Gastrocnemius medialis (tissue), 4 donors: ENCODE measurements at regions not wholly inside any gene's neighbourhood (a gene's known extent, or its start where the extent isn't known, plus 50 kb on each side); places are given as distances from the start of the nearest gene placed in this dataset.

Experiments used
- ATAC-seq, 2 donors: fragments of 150-250 bp; one replicate each; pipeline ENCODE4 v1.9.1; 2016
- DNase-seq, 2 donors: peaks; one replicate each; pipeline ENCODE4 v3.0.0-alpha.2; 2019
- H3K27ac ChIP-seq, 4 donors: fragments of 200-600 bp; sonication (generic); 1 replicate in 1 of 4; 2 replicates in 3 of 4; pipeline ENCODE4 v1.5.1; 2016 to 2018; ENCODE audit warnings: mild to moderate bottlenecking in 2 of 4, moderate library complexity in 1 of 4
- H3K27me3 ChIP-seq, 3 donors: fragments of 200-600 bp; sonication (generic) in 2 of 3; 1 replicate in 1 of 3; 2 replicates in 2 of 3; pipeline versions ENCODE4 v1.5.1 to v1.6.0; 2016 to 2019; ENCODE audit warnings: mild to moderate bottlenecking in 1 of 3, moderate library complexity in 1 of 3
- H3K36me3 ChIP-seq, 2 donors: fragments of 200-600 bp; sonication (generic) in 1 of 2; one replicate each; pipeline ENCODE4 v1.5.1; 2017 to 2018
- H3K4me1 ChIP-seq, 2 donors: fragments of 200-600 bp; sonication (generic) in 1 of 2; one replicate each; pipeline ENCODE4 v1.5.1; 2016 to 2017; ENCODE audit warnings: mild to moderate bottlenecking in 2 of 2
- H3K4me3 ChIP-seq, 4 donors: fragments of 200-600 bp; sonication (generic) in 3 of 4; 1 replicate in 1 of 4; 2 replicates in 3 of 4; pipeline ENCODE4 v1.5.1; 2016 to 2019; ENCODE audit warnings: mild to moderate bottlenecking in 2 of 4
- H3K9me3 ChIP-seq, 3 donors: fragments of 200-600 bp; sonication (generic) in 2 of 3; 1 replicate in 1 of 3; 2 replicates in 2 of 3; pipeline ENCODE4 v1.5.1; 2016 to 2019
- POLR2A ChIP-seq, 2 donors: fragments of 450-650 bp; IDR thresholded peaks; one replicate each; pipeline ENCODE4 v1.6.1; 2017; ENCODE audit warnings: antibody characterized with exemption in 2 of 2, mild to moderate bottlenecking in 2 of 2, moderate library complexity in 2 of 2
- in situ Hi-C, 4 donors: fragments of 200-750 bp; cut with MboI; loops; one replicate each; pipeline versions ENCODE4 v1.15.0 to v1.8.0; 2017; ENCODE audit warnings: low sequenced_read_pairs in 4 of 4
- intact Hi-C: fragments of 100-400 bp; cut with DNase I; formaldehyde crosslinking; loops from one replicate; pipeline ENCODE4 v1.15.1; 2023; ENCODE audit warnings: low total_unique reads
- TF ChIP-seq, protein P1 (sequence below), 5 experiments: fragments of 450-650 bp in 3 of 5; fragments of 200-600 bp in 2 of 5; sonication (generic) in 2 of 5; IDR thresholded peaks in 4 of 5; conservative IDR thresholded peaks in 1 of 5; 1 replicate in 4 of 5; 2 replicates in 1 of 5; pipeline ENCODE4 v1.5.1; 2016 to 2019; ENCODE audit warnings: antibody characterized with exemption in 5 of 5, mild to moderate bottlenecking in 3 of 5, moderate library complexity in 3 of 5

DNA sequence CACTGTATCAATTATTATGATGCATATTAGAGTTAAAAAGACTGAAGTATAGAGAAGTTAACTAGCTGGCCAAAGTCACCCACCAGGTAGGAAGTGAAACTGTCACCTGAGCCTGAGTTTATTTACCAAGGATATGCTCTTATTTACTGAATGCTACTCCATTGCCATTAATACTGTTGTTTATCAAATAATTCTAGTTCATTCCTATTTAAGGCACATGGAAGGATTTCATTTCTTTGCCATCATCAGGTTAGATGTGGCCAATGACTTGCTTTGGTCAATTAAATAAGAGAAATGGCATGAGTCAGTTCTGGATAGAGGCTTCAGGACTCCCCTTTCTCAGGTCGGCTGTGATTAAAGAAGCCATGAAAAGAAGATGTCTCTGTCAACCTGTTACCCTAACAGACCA is 169.6 kb downstream of the KCNJ2 start:
- intact Hi-C loops (no loop called here), in situ Hi-C loops (no loop called here)
- no peaks in the 10 kb centered on the region for H3K27me3 ChIP-seq
- no peaks in the 10 kb centered on the region for H3K9me3 ChIP-seq
- H3K4me1 ChIP-seq: no peaks in the 10 kb centered on the region
- DNase-seq (no peak), ATAC-seq (no peak)
- TF ChIP-seq POLR2A (IDR thresholded peaks at IDR 0.05): no peak
- TF ChIP-seq, protein P1, sequence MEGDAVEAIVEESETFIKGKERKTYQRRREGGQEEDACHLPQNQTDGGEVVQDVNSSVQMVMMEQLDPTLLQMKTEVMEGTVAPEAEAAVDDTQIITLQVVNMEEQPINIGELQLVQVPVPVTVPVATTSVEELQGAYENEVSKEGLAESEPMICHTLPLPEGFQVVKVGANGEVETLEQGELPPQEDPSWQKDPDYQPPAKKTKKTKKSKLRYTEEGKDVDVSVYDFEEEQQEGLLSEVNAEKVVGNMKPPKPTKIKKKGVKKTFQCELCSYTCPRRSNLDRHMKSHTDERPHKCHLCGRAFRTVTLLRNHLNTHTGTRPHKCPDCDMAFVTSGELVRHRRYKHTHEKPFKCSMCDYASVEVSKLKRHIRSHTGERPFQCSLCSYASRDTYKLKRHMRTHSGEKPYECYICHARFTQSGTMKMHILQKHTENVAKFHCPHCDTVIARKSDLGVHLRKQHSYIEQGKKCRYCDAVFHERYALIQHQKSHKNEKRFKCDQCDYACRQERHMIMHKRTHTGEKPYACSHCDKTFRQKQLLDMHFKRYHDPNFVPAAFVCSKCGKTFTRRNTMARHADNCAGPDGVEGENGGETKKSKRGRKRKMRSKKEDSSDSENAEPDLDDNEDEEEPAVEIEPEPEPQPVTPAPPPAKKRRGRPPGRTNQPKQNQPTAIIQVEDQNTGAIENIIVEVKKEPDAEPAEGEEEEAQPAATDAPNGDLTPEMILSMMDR (IDR thresholded peaks at IDR 0.05 in 4 of 5, conservative IDR thresholded peaks at IDR 0.05 in 1 of 5): no peak
- no peaks in the 10 kb centered on the region for H3K36me3 ChIP-seq
- no peak overlapping the region for H3K4me3 ChIP-seq
- H3K27ac ChIP-seq: no peak overlapping the region

DNA sequence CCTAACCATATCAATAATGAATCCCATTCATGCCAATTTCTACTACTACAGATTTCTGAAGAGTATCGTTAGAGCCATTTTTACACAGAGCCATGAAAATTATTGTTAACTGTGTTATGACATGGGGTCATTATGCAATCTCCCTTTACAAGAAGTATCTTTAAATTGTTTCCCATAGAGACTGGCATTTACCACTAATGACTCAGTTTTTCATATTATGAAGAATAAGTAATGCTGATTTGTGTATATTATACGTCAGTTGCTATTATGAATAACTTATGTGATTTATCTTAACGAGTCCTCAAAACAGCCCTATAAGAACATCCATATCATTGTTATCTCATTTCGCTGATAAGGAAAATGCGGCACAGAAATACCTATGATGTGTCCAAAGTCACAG is 173.8 kb downstream of the KCNJ2 start:
- H3K36me3 ChIP-seq: no peaks in the 10 kb centered on the region
- TF ChIP-seq, protein P1 (IDR thresholded peaks at IDR 0.05 in 4 of 5, conservative IDR thresholded peaks at IDR 0.05 in 1 of 5): no peak
- no peak for TF ChIP-seq POLR2A (IDR thresholded peaks at IDR 0.05)
- intact Hi-C loops: no loop called here
- H3K4me1 ChIP-seq: no peaks in the 10 kb centered on the region
- in situ Hi-C loops: no loop called here
- no peaks in the 10 kb centered on the region for H3K9me3 ChIP-seq
- no peak overlapping the region for H3K4me3 ChIP-seq
- no peaks in the 10 kb centered on the region for H3K27me3 ChIP-seq
- no peak overlapping the region for H3K27ac ChIP-seq
- ATAC-seq: no peak
- DNase-seq: no peak

DNA sequence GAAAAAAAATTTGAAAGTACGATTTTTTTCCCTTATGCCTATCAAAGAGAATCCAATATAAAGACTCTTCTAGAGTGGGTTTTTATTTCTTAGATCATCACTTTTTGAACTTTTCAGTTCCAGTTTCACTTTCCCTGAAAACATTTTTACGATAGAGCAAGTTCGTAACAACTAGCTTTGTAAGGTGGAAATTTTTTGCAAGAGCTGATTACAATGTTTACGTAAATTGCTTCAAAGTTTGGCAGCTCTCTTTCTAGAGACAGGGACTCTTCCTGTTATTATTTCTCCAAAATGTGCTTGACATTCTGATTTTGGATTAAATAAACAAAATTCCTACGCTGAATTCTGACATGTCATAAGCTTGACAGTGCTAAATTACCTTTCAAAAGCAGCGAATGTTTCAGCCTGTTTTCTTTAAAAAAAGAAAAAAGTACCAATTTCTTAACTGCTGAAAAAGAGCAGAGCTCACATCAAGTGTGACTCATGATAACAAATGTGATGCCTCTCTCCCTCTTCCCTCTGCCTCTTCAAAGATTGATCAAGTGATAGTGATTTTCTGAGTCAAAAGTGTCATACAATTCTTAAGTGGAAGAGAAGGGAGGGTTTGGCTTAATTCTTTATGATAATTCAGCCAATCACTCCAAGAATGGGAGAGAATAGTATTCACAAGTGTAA is 175.2 kb downstream of the KCNJ2 start:
- intact Hi-C loops: no loop called here
- Histone ChIP-seq H3K27me3 (no peaks in the 10 kb centered on the region), H3K27ac (no peak overlapping the region), H3K4me1 (no peaks in the 10 kb centered on the region), H3K36me3 (no peaks in the 10 kb centered on the region), H3K9me3 (no peaks in the 10 kb centered on the region), H3K4me3 (peak overlapping the region; percentile 19 to 41 (median 24))
- TF ChIP-seq, protein P1 (IDR thresholded peaks at IDR 0.05 in 4 of 5, conservative IDR thresholded peaks at IDR 0.05 in 1 of 5): no peak
- TF ChIP-seq POLR2A (IDR thresholded peaks at IDR 0.05): no peak
- DNase-seq (no peak), ATAC-seq (no peak)
- in situ Hi-C loops: no loop called here

DNA sequence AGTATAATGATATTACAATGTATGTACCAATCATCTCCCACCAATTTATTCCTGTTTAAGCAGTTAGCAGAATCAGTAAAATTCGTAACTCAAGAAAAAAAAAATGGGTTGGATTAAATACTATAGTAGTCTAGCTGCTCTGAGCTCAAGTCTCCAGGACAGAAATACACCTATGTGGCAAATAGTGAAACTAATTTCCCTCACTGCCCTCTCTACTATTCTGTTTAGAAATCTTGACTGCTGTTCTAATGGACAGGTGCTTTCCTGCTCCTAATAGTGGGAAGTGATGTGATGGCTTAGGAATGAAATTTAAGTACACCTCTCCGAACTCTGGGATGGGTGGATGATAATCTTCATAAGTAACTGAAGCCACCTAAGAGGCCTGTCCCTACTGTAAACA is 175.7 kb downstream of the KCNJ2 start:
- DNase-seq: no peak
- H3K27ac ChIP-seq: no peak overlapping the region
- peak overlapping the region in 1 of 4 donors; percentile 41 for H3K4me3 ChIP-seq
- no peaks in the 10 kb centered on the region for H3K4me1 ChIP-seq
- no peaks in the 10 kb centered on the region for H3K27me3 ChIP-seq
- no peaks in the 10 kb centered on the region for H3K9me3 ChIP-seq
- in situ Hi-C loops: no loop called here
- no peaks in the 10 kb centered on the region for H3K36me3 ChIP-seq
- TF ChIP-seq POLR2A (IDR thresholded peaks at IDR 0.05): no peak
- TF ChIP-seq, protein P1 (IDR thresholded peaks at IDR 0.05 in 4 of 5, conservative IDR thresholded peaks at IDR 0.05 in 1 of 5): no peak
- ATAC-seq: peak in 1 of 2 donors; percentile 33
- intact Hi-C loops: no loop called here

DNA sequence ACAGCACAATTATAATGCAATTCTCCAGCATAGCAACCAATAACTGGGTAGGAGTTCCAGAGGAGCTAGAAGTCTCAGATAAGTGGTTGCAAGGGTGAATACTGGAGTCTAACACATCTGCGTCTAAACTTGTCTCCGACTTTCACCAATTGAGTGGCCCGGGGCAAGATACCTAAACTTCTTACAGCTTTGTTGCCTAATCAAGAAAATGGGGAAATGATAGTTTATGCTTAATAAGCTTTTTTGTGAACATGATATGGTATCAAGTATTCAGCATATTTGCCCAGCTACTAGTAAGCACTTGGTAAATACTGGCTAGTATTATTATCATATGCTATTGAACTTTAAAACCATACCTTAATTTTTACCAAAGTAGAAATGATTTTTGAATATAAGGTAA is 183.5 kb downstream of the KCNJ2 start:
- DNase-seq (no peak), ATAC-seq (no peak)
- Histone ChIP-seq H3K27ac (no peak overlapping the region), H3K36me3 (no peaks in the 10 kb centered on the region), H3K27me3 (no peaks in the 10 kb centered on the region), H3K4me1 (no peaks in the 10 kb centered on the region), H3K9me3 (no peaks in the 10 kb centered on the region), H3K4me3 (no peak overlapping the region)
- intact Hi-C loops: no loop called here
- TF ChIP-seq POLR2A (IDR thresholded peaks at IDR 0.05): no peak
- TF ChIP-seq, protein P1 (IDR thresholded peaks at IDR 0.05 in 4 of 5, conservative IDR thresholded peaks at IDR 0.05 in 1 of 5): no peak
- in situ Hi-C loops: no loop called here
